GM19468 (cell line): ENCODE measurements at regions not wholly inside any gene's neighbourhood (a gene's known extent, or its start where the extent isn't known, plus 50 kb on each side); places are given as distances from the start of the nearest gene placed in this dataset.

ENCODE experiments used
- ATAC-seq: cut with Tn5 transposase; IDR thresholded peaks from one replicate; pipeline ENCODE4 v1.9.1; 2021; ENCODE audit warnings: mild to moderate bottlenecking, moderate library complexity, moderate number of reproducible peaks; ENCODE audit not compliant: unreplicated experiment; ENCODE audit errors: extremely low read depth

DNA sequence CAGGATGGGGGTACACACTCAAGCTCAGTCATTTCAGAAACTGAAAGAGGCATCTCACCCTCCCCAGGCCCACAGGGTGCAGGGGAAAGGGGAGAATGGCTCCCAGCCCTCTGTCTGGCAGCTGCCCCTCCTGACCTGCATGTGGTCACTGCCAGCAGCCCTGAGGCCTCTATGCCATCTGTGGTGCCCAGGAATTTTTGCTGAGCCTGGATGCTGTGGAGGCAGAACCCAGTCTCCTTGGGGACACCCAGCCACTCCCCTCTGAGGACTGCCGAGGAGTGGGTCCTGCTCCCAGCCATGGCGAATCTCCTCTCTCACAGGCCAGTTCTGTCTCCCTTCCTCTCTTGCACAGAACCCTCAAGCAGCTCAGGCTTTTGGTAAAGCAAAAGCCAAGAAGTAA, 104.0 kb upstream of the ALDH1B1 start:
- no peak for ATAC-seq

GRCh38 chr9:38287420-38287985, 105.0 kb upstream of the ALDH1B1 start:
- no peak for ATAC-seq

DNA sequence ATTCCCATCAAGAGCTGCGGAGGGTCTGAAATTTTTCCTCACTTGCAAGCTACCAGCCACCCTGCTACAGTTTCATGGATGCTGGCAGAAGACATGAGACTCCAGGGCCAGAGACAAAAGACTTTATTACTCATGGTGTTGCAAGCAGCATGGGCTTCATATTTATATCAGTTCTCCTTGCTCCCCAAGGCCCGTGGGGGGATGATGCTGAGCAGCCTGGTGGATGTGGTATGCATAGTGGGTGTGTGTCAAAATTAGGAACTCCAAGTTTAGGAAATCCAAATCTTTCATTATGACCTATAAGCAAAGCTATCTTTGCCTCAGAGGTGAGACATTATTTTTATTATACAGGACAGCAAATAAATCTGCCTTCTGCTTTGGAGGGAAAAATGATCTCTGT, 105.7 kb upstream of the ALDH1B1 start:
- no peak for ATAC-seq

DNA sequence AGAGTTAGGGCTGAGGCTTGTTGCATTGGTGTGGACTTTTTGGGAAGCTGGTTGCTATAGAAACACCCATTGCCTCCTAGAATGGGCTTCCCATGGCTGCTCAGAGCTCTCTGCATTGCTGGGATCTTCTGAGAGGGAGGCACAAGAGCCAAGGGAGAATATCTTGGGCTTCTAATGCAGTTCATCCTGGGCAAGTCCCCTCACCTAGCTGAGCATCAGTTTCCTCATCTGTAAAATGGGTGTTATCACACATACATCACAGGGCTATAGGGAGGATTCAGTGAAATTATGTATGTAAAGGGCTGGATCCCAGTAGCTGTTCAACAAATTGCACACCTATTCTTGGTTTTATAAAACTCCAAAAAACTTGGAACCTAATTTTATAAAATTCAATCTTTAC, 106.1 kb upstream of the ALDH1B1 start:
- ATAC-seq, result no peak

GRCh38 chr9:38285236-38285635, 107.3 kb upstream of the ALDH1B1 start:
- ATAC-seq, result no peak

DNA sequence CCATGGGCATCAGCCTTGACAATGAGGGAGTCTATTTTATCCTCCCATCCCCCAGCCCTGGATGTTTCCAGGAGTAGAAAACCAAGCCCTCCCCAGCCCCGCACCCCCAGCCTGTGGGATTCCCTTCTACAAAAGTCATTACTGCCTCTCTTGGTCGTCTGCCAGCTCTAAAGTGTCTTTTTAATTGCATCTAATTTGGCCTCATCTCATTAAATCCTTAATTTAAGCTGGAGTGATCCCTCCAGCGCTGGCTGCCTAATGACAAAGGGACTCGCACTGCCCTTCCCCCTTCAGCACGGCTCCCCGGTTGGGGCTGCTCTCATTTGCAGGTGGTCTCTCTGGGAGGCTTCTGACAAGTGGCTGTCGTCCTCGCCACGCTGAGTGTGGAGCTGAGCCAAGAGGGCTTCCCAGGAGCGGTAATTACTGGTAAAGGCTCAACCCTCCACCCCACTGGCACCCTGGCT, 107.9 kb upstream of the ALDH1B1 start:
- no peak for ATAC-seq

DNA sequence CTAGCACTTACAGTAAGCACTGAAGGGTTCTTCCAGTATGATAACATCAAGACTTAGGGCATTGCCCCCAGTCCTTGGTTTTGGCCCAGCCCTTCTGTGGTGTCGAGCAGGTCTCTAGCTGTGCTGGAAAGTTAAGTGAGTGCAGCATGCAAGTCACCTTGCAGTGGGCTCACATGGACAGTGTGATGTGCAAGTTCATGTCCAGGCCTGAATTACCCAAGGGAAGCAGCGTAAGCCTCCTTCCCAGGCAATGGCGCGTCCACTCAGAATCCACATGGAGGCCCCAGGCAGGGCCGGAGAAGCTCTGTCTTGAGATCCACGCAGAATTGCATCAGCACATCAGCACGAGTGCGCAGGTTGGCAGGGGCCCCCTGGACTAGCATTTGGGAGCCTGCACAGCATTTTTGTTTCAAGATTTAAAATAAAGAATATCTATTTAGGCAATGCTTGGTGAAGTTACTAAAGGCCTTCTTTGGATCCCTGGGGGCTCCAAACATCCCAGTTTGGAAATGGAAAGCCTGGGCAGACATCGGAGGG, 108.4 kb upstream of the ALDH1B1 start:
- ATAC-seq, result no peak

GRCh38 chr9:38282756-38283155, 109.7 kb upstream of the ALDH1B1 start:
- no peak for ATAC-seq

DNA sequence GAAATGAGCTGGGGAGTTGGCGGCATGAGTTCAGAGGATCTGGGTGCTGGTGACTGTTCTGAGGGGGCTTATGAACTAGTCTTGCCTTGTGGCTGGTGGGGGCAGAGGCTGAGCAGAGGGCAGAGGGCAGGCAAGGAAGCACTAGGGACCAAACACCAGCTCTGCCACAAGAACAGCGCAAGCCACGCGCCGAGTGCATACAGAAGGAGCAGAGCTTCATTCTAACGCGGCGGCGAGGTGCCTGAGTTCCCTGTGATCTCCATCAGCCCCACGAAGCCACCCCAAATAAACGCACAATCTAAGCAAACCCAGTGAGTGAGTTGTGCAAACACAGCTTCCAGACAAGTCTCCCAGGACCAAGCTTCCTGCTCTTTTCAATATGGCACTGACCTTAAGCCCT, 110.6 kb upstream of the ALDH1B1 start:
- no peak for ATAC-seq

DNA sequence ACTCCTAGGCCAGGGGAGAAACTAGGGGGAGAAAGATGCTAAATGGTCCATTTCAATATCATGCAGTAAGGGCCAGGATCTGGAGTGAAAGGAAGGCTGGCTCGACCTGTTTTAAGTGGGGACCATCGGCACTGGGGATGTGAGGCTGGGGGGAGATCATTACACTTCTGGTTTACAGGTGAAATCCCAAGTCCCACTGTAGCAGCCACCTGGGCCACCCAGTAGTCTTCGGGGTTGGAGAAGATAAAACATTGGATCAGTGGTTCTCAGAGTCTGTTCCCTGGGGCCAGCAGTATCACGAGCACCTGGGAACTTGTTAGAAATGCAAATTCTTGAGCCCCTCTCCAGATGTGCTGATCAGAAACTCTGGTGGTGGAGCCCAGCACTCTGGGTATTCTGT, 111.3 kb upstream of the ALDH1B1 start:
- no peak for ATAC-seq

GRCh38 chr9:38280251-38280800, 112.2 kb upstream of the ALDH1B1 start:
- no peak for ATAC-seq

DNA sequence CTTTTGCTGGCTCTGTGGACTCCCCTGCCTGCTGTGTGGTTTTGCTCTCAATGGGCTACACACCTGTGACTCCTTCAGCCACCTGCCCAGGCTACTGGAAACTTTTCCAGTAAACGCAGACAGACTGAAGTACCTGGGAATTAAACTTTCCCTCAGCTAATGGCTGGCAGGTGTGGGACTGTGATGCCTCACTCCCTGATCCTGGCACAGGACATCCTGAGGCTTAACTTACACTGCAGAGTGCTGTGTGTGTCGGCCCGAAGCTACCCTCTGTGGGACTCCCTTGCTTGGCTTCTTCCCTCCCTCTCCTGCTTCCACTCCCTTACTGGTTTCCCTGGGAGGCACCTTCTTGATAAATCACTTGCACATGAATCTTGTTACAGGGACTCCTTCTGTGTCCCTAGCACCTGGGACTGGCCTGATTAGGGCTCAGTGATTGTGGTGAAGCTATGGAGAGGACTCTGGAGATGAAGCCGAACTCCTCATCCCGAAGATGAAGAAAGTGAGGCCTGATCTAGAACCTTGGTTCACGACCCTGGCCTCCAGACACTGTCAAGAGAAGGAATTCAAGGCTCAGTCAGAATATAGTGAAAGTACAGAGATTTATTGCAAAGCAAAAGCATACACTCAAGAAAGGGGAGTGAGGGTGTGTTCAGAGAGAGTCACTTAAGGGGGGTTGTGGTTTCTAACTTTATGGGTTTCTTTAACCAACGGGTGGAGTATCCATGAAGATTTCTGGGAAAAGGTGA, 113.4 kb upstream of the ALDH1B1 start:
- ATAC-seq, result no peak

DNA sequence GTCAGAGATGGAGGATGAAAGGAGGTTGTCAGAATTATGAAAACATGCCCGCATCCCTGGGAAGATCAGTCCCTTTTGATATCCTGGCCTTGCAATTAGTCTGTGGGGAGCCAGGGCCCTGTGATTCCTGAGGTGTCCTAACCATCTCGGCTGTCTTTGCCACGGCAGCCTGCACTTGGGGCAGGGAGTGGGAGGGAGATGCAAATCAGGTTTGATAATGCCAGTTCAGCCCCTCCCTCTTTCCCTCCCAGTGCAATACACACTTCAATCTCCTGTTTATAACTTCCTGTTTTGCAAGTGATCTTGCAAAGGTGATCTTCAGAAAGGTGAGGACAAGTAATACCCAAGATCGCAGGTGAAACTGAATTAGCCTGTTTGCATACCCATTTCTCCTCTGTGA, 114.0 kb upstream of the ALDH1B1 start:
- ATAC-seq, result no peak

- no peak for ATAC-seq
These were observed 114.8 kb upstream of the ALDH1B1 start for GRCh38 chr9:38277601-38278200.

DNA sequence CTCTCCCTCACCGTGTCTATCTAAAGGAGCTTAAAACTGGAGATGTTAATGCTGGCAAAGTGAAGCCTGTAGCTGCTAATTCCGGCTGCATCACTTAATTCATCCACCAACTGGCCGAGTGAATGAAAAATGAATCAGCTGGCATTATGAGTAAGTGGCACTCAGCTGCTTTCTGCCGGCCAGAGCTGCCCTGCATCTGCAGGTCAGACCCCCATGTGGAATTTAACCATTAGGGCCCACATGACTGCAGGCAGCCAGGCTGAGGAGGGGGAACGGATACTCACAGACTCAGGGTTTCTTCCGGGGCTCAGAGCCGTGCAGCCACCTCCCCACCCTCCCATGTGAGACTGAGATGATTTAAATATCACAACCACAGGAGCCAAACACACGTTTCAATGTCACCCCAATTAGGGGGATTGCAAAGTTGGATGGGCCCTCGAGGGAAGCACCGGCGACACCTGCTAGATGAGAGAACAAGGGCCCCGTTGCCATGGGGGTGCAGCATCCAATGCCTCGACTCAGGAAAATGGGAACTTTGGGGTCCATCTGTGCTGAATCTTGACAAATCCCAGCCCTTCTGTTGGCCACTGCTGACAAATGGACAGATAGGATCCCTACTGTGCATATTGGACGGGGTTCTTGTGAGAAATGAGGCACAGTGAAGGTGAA, 115.6 kb upstream of the ALDH1B1 start:
- ATAC-seq, result no peak

- no peak for ATAC-seq
These were observed 117.7 kb upstream of the ALDH1B1 start for GRCh38 chr9:38274800-38275199.

DNA sequence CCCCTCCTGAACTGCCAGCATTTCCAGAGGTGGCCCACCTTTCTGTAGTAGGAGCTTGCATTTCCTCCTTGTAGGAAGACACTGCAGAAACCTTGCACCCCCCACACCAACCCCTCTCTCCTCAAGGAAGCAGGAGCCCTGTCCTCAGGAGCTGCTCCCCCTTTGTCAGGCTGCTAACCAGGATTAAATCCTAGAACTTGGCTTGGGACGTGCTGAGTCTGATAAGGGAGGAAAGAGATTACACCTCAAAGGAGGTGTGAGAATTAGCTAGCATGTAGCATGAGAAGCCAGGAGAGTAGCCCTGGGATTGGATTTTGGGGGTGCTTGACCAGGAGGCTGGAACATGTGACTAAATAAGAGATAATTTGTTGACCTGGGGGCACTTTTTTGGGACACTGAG, 119.8 kb upstream of the ALDH1B1 start:
- ATAC-seq, result no peak

GRCh38 chr9:38271666-38272241, 120.7 kb upstream of the ALDH1B1 start:
- ATAC-seq, result no peak

DNA sequence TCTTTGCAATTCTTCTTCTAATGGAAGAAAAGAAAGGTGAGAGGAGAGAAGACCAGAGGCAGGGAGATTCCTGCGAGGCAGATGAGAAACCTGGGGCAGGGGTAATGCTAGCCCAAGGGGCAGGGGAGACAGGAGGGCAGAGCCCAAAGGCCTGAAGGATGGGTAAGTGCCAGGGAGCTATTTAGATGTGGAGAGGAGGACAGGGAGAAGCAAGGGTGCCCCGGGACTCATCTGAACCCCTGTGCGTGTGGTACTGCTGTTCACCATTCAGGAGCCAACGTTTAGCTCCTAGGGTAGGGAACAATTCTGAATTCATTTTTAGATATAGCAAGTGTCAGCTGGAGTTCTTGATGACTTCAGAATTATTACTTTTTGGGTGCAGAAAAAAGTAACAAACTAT, 122.7 kb upstream of the ALDH1B1 start:
- no peak for ATAC-seq

DNA sequence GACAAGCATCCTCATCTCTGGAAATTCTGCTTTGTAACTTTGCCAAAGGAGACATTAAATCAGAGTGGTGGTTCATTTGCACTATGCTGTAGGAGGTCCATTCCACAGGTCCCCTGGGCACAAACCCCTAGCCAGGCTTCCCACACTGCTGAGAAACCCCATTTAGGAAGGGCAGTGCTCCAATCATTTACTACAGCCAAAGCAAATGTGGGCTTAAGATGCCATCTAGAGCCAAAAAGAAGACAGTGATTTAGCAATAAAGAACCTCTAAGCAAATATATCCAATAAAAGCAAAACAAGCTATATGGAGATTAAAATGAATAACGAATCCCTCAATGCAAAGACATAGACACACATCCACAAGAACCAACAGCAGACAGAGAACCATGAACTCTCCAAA, 129.0 kb upstream of the ALDH1B1 start:
- ATAC-seq, result no peak
